ENCODE measurements at regions not wholly inside any gene's neighbourhood (a gene's known extent, or its start where the extent isn't known, plus 50 kb on each side); places are given as distances from the start of the nearest gene placed in this dataset.

GRCh38 chr9:109683521-109683920 is 96.5 kb upstream of the PALM2AKAP2 start:
- no peak for DNase-seq (ENCODE audit: low spot score)
- no peaks in the 10 kb centered on the region for H3K36me3 ChIP-seq (ENCODE audit: control insufficient read depth in 4 of 4, insufficient read depth in 3 of 4, low read depth in 1 of 4, low read length in 3 of 4)
- TF ChIP-seq SP1 (IDR thresholded peaks at IDR 0.05) (no peak), YY1 (IDR thresholded peaks at IDR 0.05) (no peak), HNF4A (conservative IDR thresholded peaks at IDR 0.05) (no peak), JUND (IDR thresholded peaks at IDR 0.05) (no peak), ATF3 (IDR thresholded peaks at IDR 0.05) (no peak), FOXA1 (IDR thresholded peaks at IDR 0.05) (no peak), FOXA2 (IDR thresholded peaks at IDR 0.05) (no peak), RAD21 (IDR thresholded peaks at IDR 0.05) (no peak), GABPA (IDR thresholded peaks at IDR 0.05 in 1 of 2, conservative IDR thresholded peaks at IDR 0.05 in 1 of 2) (no peak), ZBTB33 (IDR thresholded peaks at IDR 0.05) (no peak), REST (IDR thresholded peaks at IDR 0.05) (no peak), CTCF (IDR thresholded peaks at IDR 0.05; ENCODE audit: low read depth, low read length, missing input control) (no peak), NR2F2 (IDR thresholded peaks at IDR 0.05) (no peak), MAX (IDR thresholded peaks at IDR 0.05) (no peak), HNF4G (IDR thresholded peaks at IDR 0.05) (no peak), EGR1 (IDR thresholded peaks at IDR 0.05; ENCODE audit: low read depth in 2 of 2) (no peak), TAF1 (conservative IDR thresholded peaks at IDR 0.05) (no peak), RXRA (IDR thresholded peaks at IDR 0.05) (no peak)
- no peaks in the 10 kb centered on the region for H3K27me3 ChIP-seq (ENCODE audit: control insufficient read depth in 4 of 4, insufficient read depth in 4 of 4, low read length in 3 of 4)
- no peak overlapping the region for H3K9ac ChIP-seq (ENCODE audit: low read depth in 1 of 2, low read length in 2 of 2)
- no peaks in the 10 kb centered on the region for H3K4me1 ChIP-seq (ENCODE audit: control insufficient read depth in 4 of 4, insufficient read depth in 4 of 4, low read length in 3 of 4)
- no peak overlapping the region for H3K4me3 ChIP-seq (ENCODE audit: low read depth in 1 of 3, low read length in 3 of 3)
- no peak overlapping the region for H3K27ac ChIP-seq (ENCODE audit: low read depth in 1 of 2, low read length in 2 of 2)
- no peaks in the 10 kb centered on the region for H3K9me3 ChIP-seq (ENCODE audit: control insufficient read depth in 4 of 4, low read length in 3 of 4)
- WGBS = 87% methylated on average over 3 of the region's 3 CpGs

All from liver (tissue), 8 donors.